Natural killer cell (primary cell): ENCODE measurements at regions not wholly inside any gene's neighbourhood (a gene's known extent, or its start where the extent isn't known, plus 50 kb on each side); places are given as distances from the start of the nearest gene placed in this dataset.

Experiments used
- ATAC-seq, 3 donors: fragments of 150-1000 bp in 2 of 3; fragments of 200-7000 bp in 1 of 3; cut with Tn5 transposase; 1 replicate in 1 of 3; 2 replicates in 2 of 3; pipeline ENCODE4 v1.10.0; 2021; ENCODE audit warnings: mild to moderate bottlenecking in 2 of 3, moderate library complexity in 2 of 3
- DNase-seq, 2 donors: peaks; one replicate each; pipeline versions ENCODE4 v3.0.0 to v3.0.0-alpha.2; 2013 to 2021; ENCODE audit warnings: mixed read lengths in 1 of 2
- H3K27ac ChIP-seq: one replicate; pipeline ENCODE4 v1.5.1; 2013; ENCODE audit warnings: mild to moderate bottlenecking, low read length
- H3K27me3 ChIP-seq: one replicate; pipeline ENCODE4 v1.6.1; 2013; ENCODE audit warnings: low read length; ENCODE audit not compliant: control insufficient read depth, insufficient read depth
- H3K36me3 ChIP-seq: one replicate; pipeline ENCODE4 v1.6.1; 2013; ENCODE audit warnings: low read length; ENCODE audit not compliant: control insufficient read depth, insufficient read depth
- H3K4me1 ChIP-seq: one replicate; pipeline ENCODE4 v1.6.1; 2013; ENCODE audit warnings: low read length; ENCODE audit not compliant: control insufficient read depth, insufficient read depth
- H3K4me3 ChIP-seq: one replicate; pipeline ENCODE4 v1.5.1; 2013; ENCODE audit warnings: low read length
- H3K9me3 ChIP-seq: one replicate; pipeline ENCODE4 v1.6.1; 2013; ENCODE audit warnings: low read length; ENCODE audit not compliant: control insufficient read depth, insufficient read depth
- H3K27ac Mint-ChIP-seq, 2 donors: one replicate each; pipeline ENCODE4 v1.8.0; 2022; ENCODE audit warnings: mild to moderate bottlenecking in 2 of 2, mixed read lengths in 2 of 2, moderate library complexity in 1 of 2
- H3K27me3 Mint-ChIP-seq, 2 donors: one replicate each; pipeline ENCODE4 v1.8.0; 2022; ENCODE audit warnings: low read depth in 2 of 2, mixed read lengths in 2 of 2
- H3K36me3 Mint-ChIP-seq: one replicate; pipeline ENCODE4 v1.8.0; 2022; ENCODE audit warnings: mixed read lengths
- H3K4me1 Mint-ChIP-seq, 2 donors: one replicate each; pipeline ENCODE4 v1.8.0; 2022; ENCODE audit warnings: mixed read lengths in 2 of 2
- H3K4me3 Mint-ChIP-seq: one replicate; pipeline ENCODE4 v1.8.0; 2022; ENCODE audit warnings: mild to moderate bottlenecking, moderate library complexity, mixed read lengths
- H3K9me3 Mint-ChIP-seq, 2 donors: one replicate each; pipeline ENCODE4 v1.8.0; 2022; ENCODE audit warnings: mixed read lengths in 2 of 2
- WGBS: methylation state at CpG from one replicate; pipeline ENCODE4 v1.1.7; 2013; ENCODE audit warnings: missing lambda C conversion rate; ENCODE audit not compliant: insufficient coverage; 5-methylcytosine and 5-hydroxymethylcytosine counted together
- intact Hi-C: fragments of 100-400 bp; cut with micrococcal nuclease; formaldehyde crosslinking; loops from one replicate; pipeline ENCODE4 v1.14.2; 2022
- TF ChIP-seq, protein P1 (sequence below): fragments of 200-600 bp; IDR thresholded peaks from one replicate; pipeline ENCODE4 v1.8.0; 2022; ENCODE audit warnings: antibody characterized with exemption

- H3K27me3 Mint-ChIP-seq: peaks cover 7 to 15% of the 10 kb centered on the region in 2 donors
- WGBS: 72% methylated on average over 5 of the region's 5 CpGs
- no peak overlapping the region for H3K4me3 Mint-ChIP-seq
- intact Hi-C loops: no loop called here
- H3K36me3 Mint-ChIP-seq: no peaks in the 10 kb centered on the region
- no peaks in the 10 kb centered on the region for H3K9me3 ChIP-seq
- H3K36me3 ChIP-seq: no peaks in the 10 kb centered on the region
- H3K4me1 Mint-ChIP-seq: no peaks in the 10 kb centered on the region
- no peaks in the 10 kb centered on the region for H3K4me1 ChIP-seq
- no peaks in the 10 kb centered on the region for H3K27me3 ChIP-seq
- no peak overlapping the region for H3K27ac Mint-ChIP-seq
- TF ChIP-seq, protein P1, sequence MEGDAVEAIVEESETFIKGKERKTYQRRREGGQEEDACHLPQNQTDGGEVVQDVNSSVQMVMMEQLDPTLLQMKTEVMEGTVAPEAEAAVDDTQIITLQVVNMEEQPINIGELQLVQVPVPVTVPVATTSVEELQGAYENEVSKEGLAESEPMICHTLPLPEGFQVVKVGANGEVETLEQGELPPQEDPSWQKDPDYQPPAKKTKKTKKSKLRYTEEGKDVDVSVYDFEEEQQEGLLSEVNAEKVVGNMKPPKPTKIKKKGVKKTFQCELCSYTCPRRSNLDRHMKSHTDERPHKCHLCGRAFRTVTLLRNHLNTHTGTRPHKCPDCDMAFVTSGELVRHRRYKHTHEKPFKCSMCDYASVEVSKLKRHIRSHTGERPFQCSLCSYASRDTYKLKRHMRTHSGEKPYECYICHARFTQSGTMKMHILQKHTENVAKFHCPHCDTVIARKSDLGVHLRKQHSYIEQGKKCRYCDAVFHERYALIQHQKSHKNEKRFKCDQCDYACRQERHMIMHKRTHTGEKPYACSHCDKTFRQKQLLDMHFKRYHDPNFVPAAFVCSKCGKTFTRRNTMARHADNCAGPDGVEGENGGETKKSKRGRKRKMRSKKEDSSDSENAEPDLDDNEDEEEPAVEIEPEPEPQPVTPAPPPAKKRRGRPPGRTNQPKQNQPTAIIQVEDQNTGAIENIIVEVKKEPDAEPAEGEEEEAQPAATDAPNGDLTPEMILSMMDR: no peak
- no peaks in the 10 kb centered on the region for H3K9me3 Mint-ChIP-seq
- DNase-seq (no peak), ATAC-seq (no peak)
- no peak overlapping the region for H3K4me3 ChIP-seq
- no peak overlapping the region for H3K27ac ChIP-seq
Observed at GRCh38 chr20:52593654-52594053, 378.5 kb upstream of the TSHZ2 start.

- no peaks in the 10 kb centered on the region for H3K9me3 Mint-ChIP-seq
- Histone ChIP-seq H3K36me3 (no peaks in the 10 kb centered on the region), H3K27me3 (no peaks in the 10 kb centered on the region), H3K27ac (no peak overlapping the region), H3K4me3 (no peak overlapping the region), H3K4me1 (no peaks in the 10 kb centered on the region), H3K9me3 (no peaks in the 10 kb centered on the region)
- 74% methylated on average over 3 of the region's 3 CpGs for WGBS
- peaks cover 9 to 15% of the 10 kb centered on the region in 2 donors for H3K27me3 Mint-ChIP-seq
- no peak overlapping the region for H3K4me3 Mint-ChIP-seq
- no peaks in the 10 kb centered on the region for H3K4me1 Mint-ChIP-seq
- TF ChIP-seq, protein P1: no peak
- no peaks in the 10 kb centered on the region for H3K36me3 Mint-ChIP-seq
- ATAC-seq (no peak), DNase-seq (no peak)
- intact Hi-C loops: no loop called here
- no peak overlapping the region for H3K27ac Mint-ChIP-seq
Observed at GRCh38 chr20:52592567-52592966, 379.6 kb upstream of the TSHZ2 start.

DNA sequence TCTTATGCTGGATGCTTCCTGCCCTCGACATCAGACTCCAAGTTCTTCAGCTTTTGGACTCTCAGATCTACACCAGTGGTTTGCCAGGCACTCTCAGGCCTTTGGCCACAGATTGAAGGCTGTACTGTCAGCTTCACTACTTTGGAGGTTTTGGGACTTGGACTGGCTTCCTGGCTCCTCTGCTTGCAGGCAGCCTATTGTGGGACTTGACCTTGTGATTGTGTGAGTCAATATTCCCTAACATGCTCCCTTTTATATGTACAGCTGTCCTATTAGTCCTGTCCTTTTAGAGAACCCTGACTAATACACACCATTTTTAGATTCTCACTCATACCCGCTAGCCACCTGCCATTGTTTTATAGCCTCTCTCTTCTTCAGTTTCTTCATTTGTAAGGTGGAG lies 382.1 kb upstream of the TSHZ2 start:
- TF ChIP-seq, protein P1: no peak
- Mint-ChIP-seq H3K27me3 (peaks cover 10 to 15% of the 10 kb centered on the region in 2 donors), H3K9me3 (no peaks in the 10 kb centered on the region), H3K4me3 (peak overlapping the region; percentile 14), H3K4me1 (no peaks in the 10 kb centered on the region), H3K36me3 (no peaks in the 10 kb centered on the region), H3K27ac (no peak overlapping the region)
- H3K4me1 ChIP-seq: no peaks in the 10 kb centered on the region
- no peak for ATAC-seq
- no peaks in the 10 kb centered on the region for H3K27me3 ChIP-seq
- H3K4me3 ChIP-seq: no peak overlapping the region
- H3K27ac ChIP-seq: no peak overlapping the region
- H3K9me3 ChIP-seq: no peaks in the 10 kb centered on the region
- 59% methylated on average over 1 of the region's 2 CpGs for WGBS
- DNase-seq: no peak
- H3K36me3 ChIP-seq: no peaks in the 10 kb centered on the region
- intact Hi-C loops: no loop called here

DNA sequence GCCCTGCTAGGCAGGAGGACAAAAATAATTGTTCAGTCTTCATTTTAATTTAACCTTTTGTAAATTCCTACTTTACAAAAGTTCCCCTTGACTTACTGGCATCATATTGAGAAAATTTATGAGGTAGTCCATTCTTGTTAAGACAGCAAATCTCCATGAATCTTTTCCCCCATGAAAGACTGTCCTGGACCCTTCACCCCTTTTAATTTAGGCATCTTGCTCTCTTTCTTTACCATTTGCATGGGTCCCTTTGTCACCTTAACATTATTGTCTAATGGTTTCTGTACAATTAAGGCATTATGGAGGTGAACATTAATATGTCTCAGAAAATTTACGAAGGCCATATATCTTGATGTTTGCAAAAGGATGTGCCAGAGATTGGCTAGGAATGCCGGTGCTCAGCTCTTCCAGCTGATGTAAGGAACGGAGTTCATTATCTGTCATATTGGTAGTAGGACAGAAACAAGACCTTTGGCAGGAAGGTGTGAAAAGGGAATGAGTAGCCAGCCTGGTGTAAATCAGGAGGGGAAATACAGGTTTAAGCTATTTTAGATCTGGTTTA lies 382.8 kb upstream of the TSHZ2 start:
- H3K27ac ChIP-seq: no peak overlapping the region
- Mint-ChIP-seq H3K9me3 (no peaks in the 10 kb centered on the region), H3K27me3 (peaks cover 7 to 15% of the 10 kb centered on the region in 2 donors), H3K27ac (no peak overlapping the region), H3K4me1 (no peaks in the 10 kb centered on the region), H3K4me3 (no peak overlapping the region), H3K36me3 (no peaks in the 10 kb centered on the region)
- DNase-seq: no peak
- WGBS: 85% methylated on average over 3 of the region's 3 CpGs
- H3K36me3 ChIP-seq: no peaks in the 10 kb centered on the region
- H3K27me3 ChIP-seq: no peaks in the 10 kb centered on the region
- no peak overlapping the region for H3K4me3 ChIP-seq
- intact Hi-C loops: no loop called here
- TF ChIP-seq, protein P1: no peak
- no peaks in the 10 kb centered on the region for H3K4me1 ChIP-seq
- ATAC-seq: no peak
- H3K9me3 ChIP-seq: no peaks in the 10 kb centered on the region
